ENCODE measurements at regions not wholly inside any gene's neighbourhood (a gene's known extent, or its start where the extent isn't known, plus 50 kb on each side); places are given as distances from the start of the nearest gene placed in this dataset.

GRCh38 chr12:75641031-75641780 lies 129.8 kb upstream of the KRR1 start:
- TF ChIP-seq REST (IDR thresholded peaks at IDR 0.05; ENCODE audit: insufficient read depth in 1 of 2, low read depth in 2 of 2, low read length in 2 of 2) (0 out of 4 replicates have a peak, but pooled peaks of 1 of the 2 experiments have one; percentile 11), SIN3A (IDR thresholded peaks at IDR 0.05; ENCODE audit: borderline replicate concordance, insufficient read depth, low read length) (0 out of 2 replicates have a peak, but pooled peaks have one; percentile 26), POLR2AphosphoS5 (IDR thresholded peaks at IDR 0.05; ENCODE audit: low read depth, low read length) (no peak)

Measured in PFSK-1 (cell line).